Renal pelvis (tissue), 1 donor: ENCODE measurements at regions not wholly inside any gene's neighbourhood (a gene's known extent, or its start where the extent isn't known, plus 50 kb on each side); places are given as distances from the start of the nearest gene placed in this dataset.

Experiments
- DNase-seq: peaks from one replicate; pipeline ENCODE4 v3.0.0-alpha.2; 2013

GRCh38 chr16:72271699-72272240, 99.8 kb upstream of the PMFBP1 start:
- DNase-seq = no peak

GRCh38 chr16:72270531-72270930, 98.6 kb upstream of the PMFBP1 start:
- DNase-seq = no peak

GRCh38 chr16:72266836-72267235, 94.9 kb upstream of the PMFBP1 start:
- no peak for DNase-seq

- no peak for DNase-seq
Observed at GRCh38 chr16:72264771-72265170, 92.8 kb upstream of the PMFBP1 start.

GRCh38 chr16:72262711-72263110, 90.8 kb upstream of the PMFBP1 start:
- no peak for DNase-seq

GRCh38 chr16:72261127-72261526, 89.2 kb upstream of the PMFBP1 start:
- no peak for DNase-seq

GRCh38 chr16:72256398-72257066, 84.6 kb upstream of the PMFBP1 start:
- DNase-seq = no peak

- no peak for DNase-seq
Observed at GRCh38 chr16:72255786-72256185, 83.8 kb upstream of the PMFBP1 start.

GRCh38 chr16:72247821-72248253, 75.9 kb upstream of the PMFBP1 start:
- DNase-seq = no peak

- DNase-seq = no peak
Observed at GRCh38 chr16:72246423-72246822, 74.5 kb upstream of the PMFBP1 start.

- DNase-seq = no peak
Observed at GRCh38 chr16:72244853-72245252, 72.9 kb upstream of the PMFBP1 start.

- DNase-seq = no peak
Observed at GRCh38 chr16:72243621-72244020, 71.7 kb upstream of the PMFBP1 start.

- DNase-seq = no peak
Observed at GRCh38 chr16:72242757-72243156, 70.8 kb upstream of the PMFBP1 start.

- peak; percentile 37 for DNase-seq
Observed at GRCh38 chr16:72241930-72242329, 70.0 kb upstream of the PMFBP1 start.

- DNase-seq = peak; percentile 28
Observed at GRCh38 chr16:72241008-72241407, 69.1 kb upstream of the PMFBP1 start.

- no peak for DNase-seq
Observed at GRCh38 chr16:72240466-72240865, 68.5 kb upstream of the PMFBP1 start.

- DNase-seq = no peak
Observed at GRCh38 chr16:72236866-72237265, 64.9 kb upstream of the PMFBP1 start.

GRCh38 chr16:72234387-72234786, 62.4 kb upstream of the PMFBP1 start:
- DNase-seq = no peak

GRCh38 chr16:72228014-72228413, 56.1 kb upstream of the PMFBP1 start:
- DNase-seq = no peak

GRCh38 chr16:72226136-72226535, 54.2 kb upstream of the PMFBP1 start:
- DNase-seq = no peak

- DNase-seq = no peak
Observed at GRCh38 chr16:72224260-72224768, 52.4 kb upstream of the PMFBP1 start.

GRCh38 chr16:72222503-72222902, 50.5 kb upstream of the PMFBP1 start:
- no peak for DNase-seq
